Stimulated activated CD8-positive, alpha-beta memory T cell treated with anti-CD3 and anti-CD28 coated beads, Interleukin-12 subunit alpha, Interleukin-12 subunit beta, amount 100 ng/mL, for 24 hours (primary cell): ENCODE measurements at regions not wholly inside any gene's neighbourhood (a gene's known extent, or its start where the extent isn't known, plus 50 kb on each side); places are given as distances from the start of the nearest gene placed in this dataset.
"Not testable (repeated sequence)": the region's sequence is repeated elsewhere in the genome, so short reads cannot be mapped to it uniquely, and the experiment has no call there.

Source experiments
- DNase-seq: peaks from one replicate; pipeline ENCODE4 v3.0.0-alpha.2; 2020; ENCODE audit errors: extremely low read depth

DNA sequence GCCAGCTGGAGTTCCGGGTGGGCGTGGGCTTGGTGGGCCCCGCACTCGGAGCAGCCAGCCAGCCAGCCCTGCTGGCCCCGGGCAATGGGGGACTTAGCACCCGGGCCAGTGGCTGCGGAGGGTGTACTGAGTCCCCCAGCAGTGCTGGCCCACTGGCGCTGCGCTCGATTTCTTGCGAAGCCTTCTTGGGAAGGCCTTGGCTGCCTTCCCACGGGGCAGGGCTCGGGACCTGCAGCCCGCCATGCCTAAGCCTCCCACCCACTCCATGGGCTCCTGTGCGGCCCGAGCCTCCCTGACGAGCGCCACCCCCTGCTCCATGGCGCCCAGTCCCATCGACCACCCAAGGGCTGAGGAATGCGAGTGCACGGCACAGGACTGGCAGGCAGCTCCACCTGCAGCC is 321.6 kb downstream of the SH2D4B start:
- not testable (repeated sequence) for DNase-seq

DNA sequence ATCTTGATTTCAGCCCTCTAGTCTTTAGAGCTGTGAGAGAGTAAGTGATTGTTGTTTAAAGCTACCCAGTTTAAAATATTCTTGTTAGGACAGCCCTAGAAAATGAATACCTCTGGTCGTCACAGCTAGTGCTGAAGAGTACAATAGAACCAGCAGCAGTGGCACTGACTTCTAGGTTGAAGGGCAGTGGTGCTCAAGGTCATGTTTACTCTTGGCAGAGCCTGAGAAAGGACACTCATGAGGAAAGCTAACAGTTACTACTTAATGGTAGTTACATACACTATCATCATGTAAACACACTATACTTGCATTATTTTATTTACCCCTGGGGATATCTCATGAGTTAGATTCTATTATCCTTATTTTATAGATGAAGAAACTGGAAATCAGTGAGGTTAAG is 323.0 kb downstream of the SH2D4B start:
- DNase-seq = no peak

DNA sequence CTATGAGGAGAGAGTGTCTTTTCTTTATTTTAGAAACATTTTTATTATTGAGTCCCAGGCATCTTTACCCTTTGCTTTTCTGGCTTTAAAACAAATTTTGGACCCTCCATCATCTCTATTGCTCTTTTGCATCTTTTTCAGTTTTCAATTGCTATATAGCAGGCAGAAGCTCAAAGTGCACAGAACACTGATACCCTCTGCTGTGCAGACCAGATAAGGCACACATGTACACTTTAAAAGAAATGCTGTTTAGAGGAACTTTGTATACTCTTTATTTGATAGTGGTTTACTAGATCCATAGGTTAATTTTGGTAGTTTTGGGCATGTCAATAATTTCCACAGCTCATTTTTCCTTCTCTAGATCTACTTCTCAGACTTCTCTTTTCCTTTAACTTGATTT is 324.2 kb downstream of the SH2D4B start:
- no peak for DNase-seq

DNA sequence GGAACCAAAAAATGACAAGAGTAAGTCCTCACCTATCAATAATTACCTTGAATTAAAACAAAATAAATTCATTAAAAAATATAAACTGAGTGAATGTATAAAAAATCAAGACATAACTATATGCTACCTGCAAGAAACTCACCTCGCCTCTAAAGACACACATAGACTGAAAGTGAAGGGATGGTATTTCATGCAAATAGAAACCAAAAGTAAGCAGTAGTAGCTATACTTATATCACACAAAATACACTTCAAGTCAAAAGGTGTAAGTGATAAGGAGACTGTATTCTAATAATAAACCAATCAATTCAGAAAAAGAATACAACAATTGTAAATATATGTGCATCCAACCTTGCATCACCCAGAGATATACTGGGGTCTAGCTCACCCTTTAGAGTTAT is 332.6 kb downstream of the SH2D4B start:
- DNase-seq = no peak

DNA sequence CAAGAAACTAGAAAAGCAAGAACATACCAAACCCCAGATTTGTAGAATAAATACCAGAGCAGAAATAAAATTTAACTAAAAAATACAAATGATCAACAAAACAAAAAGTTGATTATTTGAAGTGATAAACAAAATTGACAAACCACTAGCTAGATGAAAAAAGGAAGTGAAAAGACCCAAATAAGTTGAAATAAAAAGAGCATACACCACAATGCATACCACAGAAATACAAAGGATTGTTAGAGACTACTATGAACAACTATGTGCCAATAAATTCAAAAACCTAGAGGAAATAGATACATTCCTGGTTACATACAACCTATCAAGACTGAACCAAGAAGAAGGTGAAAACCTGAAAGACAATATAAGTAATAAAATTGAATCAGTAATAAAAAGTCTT is 333.4 kb downstream of the SH2D4B start:
- no peak for DNase-seq

DNA sequence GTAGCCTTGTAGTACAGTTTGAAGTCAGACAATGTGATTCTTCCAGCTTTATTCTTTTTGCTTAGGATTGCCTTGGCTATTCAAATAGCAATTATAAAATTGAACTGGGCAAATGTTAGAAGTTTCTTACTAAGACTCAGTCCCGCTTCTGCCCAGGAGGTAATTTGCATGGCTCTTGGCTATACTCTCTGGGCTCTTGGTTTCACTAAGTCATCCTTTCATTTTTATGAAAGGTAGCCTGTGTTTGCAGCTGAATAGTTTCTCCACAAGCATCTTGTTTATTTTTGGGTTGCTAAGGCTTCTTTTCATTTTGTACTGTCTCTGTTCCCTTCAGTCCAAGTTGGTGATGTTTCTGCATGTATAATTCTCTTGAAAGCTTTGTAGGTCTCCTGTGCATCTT is 340.6 kb downstream of the SH2D4B start:
- DNase-seq = no peak

DNA sequence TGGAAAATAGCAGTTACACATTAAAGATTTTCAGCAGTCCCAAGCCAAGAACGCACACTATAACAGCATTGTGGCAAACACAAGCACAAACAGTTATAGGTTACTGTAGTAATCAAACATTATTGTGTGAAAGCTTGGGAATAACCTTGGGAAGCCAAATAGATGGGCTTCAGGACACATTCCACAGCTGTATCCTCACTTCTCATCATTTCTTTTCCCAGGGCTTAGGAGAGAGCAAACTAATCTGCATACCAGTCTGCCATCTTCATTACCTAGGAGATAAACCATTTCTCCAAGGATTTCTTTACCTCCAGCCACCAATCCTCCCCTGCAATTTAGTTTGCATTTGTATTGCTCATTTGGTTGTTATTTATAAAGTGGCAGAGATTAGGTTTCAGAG is 352.4 kb downstream of the SH2D4B start:
- DNase-seq = no peak

DNA sequence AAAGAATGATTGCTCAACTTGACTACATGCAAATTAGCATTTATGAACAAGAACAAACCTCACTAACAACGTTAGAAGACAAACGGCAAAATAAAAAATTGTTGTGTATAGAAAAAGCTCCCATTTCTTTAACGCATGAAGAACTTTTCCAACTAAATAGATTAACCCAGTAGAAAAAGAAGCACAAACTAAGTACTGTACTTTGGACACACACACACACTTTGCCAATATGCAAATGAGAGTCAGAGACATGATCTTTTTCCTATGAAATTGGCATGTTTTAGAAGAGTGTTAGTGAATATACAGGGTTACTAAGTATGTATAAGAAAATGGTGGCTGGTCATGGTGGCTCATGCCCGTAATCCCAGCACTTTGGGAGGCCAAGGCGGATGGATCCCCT is 355.6 kb downstream of the SH2D4B start:
- DNase-seq = no peak

DNA sequence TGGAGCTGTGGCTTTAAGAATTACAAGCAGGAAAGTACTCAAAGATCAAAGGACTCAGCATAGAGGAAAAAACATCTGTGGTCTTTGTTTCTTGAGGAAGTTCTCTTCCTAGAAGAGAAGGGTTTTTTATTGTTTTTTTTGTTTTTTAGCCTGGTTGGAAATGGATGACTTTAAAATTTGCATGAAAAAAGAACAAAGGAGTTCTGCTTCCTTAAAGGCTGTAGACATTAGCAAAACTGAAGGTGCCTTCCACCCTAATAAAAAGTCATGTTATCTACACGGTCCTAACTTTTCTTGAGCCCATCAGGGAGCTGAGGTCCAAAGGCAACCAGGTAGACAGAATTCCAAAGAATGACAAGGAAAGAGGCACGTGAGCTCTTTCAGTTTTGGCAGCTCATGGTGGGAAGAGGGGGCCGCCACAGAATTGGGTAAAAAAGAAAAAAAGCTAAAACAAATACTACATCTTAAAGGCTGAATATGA is 356.6 kb downstream of the SH2D4B start:
- no peak for DNase-seq

DNA sequence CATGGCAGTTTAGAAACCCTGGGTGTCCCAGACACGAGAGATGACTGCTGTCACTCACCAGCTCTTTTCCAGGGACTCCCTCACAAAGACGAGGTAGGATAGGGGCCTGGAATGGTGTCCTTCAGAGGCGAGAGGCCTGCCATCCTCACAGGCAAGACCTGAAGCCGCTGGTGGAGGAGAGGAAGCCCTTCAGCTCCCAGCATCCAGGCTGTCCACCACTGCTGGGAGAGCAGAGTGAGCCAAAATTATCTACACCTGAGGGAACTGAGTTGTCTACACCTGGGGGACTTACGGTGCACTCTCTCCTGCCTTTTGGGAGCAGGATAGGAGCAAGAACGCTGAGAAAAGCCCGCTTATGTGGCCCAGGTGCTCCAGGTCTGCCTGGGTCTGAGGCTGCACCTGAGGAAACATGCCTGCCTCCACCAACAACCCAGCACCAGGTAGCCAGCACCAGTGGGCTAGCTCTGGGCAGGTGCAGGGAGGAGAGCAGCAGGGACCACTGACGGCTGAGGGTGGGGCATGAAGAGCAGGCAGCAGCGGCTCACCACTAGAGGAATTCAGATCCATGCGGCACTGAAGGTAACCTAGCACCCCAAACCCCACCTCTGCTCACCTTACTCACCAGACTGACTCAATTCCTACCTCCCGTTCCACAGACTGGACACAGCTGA is 357.2 kb downstream of the SH2D4B start:
- no peak for DNase-seq

DNA sequence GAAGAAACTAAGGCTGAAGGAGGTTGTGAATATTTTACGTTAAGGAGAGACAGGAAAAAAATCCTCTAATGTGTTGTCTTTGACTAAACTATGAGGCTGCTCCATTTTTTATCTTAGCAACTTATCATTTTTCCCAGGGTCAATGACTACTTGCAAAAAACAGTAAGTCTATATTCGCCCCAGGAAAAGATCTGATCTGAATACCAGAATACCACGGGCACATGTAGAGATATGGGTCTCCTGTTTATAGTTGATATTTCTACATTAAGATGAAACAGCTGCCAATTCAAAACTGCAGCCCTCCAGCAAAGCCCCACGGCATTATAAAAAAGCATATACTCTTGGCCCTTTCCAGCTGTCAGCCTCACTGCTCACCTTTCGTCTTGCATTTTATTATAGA is 358.4 kb downstream of the SH2D4B start:
- DNase-seq = no peak

DNA sequence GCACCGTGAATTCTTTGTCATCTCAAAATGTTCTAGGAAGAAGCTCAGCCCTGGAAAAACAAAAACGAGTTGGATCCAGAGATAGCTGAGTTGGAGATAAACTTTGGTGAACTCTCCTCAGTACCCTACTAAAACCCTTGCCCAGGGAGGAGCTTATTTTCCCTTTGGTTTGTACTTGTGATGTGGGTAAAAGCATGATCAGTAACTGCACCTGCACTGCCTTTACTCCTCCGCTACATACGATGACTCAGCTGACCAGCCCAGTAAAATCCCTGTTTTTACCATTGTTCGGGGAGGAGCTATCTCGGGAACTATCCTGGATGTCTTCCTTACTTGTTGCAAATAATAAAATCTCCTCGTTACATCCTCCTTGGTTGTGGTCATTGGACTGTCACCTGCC is 359.3 kb downstream of the SH2D4B start:
- no peak for DNase-seq

DNA sequence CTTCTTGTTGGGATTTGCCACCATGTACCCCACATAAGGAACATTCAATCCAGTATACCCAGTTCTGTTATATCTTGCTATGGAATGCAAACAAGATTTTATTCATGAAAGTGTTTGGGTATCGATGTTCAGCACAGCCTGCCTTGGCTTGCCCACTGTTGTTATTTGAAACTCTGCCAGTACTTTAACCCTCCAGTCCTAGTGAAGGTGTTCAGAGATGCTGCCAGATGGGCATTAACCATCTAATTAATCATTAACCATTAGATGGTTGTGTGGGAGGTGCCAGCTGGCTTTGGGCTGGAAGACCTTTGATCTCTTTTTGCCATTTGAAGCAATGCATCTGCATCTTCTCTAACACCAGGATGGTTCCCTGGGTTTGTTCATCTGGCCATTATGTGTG is 363.0 kb downstream of the SH2D4B start:
- no peak for DNase-seq

DNA sequence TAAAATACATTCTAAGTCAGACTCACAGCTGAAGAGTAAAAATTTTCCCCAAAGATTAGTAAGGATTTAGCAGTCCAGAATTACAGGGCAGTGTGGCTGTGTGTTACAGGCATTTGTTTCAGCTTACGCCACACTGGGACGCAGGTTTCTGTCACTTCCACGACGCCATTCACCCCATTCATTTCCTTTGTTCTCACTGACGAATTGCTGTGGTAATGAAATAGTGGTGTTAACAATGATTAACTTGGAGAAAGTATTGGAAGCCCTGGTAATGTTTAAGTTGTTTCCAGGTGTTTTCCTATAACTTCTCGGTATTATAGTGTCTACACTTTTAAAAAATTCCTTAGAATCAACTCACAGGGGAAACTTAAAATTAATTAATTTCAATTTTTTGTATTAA is 370.9 kb downstream of the SH2D4B start:
- no peak for DNase-seq

DNA sequence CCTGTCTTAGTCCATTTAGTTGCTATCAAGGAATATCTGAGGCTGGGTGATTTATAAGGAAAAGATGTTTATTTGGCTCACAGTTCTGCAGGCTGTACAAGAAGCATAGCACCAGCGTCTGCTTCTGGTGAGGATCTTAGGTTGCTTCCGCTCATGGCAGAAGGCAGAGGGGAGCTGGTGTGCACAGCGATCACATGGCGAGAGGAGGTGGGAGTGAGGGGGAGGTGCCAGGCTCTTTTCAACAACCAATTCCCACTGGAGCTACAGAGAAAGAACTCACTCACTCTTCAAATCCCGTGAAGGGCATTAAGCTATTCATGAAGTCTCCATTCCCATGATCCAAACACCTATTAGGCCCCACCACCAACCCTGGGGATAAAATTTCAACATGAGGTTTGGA is 371.6 kb downstream of the SH2D4B start:
- no peak for DNase-seq

DNA sequence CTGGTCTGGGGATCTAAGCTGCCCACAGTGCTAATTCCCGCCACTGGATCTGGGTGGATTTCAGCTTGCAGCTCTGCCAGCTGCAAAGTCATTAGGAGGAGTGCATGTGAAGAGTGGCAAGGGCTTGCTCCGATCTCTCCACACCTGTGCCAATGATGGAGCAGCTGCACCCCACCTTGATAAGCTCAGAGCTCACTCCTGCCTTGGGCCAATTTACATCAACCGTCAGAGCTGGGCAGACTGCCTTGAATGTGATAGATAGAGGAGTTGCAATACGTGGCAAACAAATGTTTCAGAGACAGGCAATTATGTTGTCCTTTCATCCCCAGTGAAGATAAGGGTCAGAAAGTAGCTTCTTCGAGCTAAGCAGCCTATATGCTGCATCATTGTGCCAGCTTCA is 379.9 kb downstream of the SH2D4B start:
- no peak for DNase-seq

DNA sequence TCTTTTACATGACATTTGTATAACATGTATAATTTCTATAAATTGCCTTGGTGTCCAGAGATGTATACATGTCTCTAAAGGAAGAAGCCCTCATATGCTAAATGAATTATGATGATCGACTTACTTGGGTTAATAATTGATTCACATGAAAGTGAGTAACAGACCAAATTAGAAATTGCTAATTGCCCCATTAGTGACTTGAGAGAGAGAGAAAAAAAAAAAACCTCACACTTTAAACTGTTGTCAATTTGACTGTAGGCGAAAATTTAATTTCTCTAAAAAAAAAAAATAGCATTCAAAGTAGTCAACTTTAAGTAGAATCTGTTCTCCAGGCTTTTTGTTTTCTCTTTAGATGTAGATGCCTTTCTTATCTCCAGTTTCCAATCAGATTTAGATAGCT is 383.3 kb downstream of the SH2D4B start:
- no peak for DNase-seq

DNA sequence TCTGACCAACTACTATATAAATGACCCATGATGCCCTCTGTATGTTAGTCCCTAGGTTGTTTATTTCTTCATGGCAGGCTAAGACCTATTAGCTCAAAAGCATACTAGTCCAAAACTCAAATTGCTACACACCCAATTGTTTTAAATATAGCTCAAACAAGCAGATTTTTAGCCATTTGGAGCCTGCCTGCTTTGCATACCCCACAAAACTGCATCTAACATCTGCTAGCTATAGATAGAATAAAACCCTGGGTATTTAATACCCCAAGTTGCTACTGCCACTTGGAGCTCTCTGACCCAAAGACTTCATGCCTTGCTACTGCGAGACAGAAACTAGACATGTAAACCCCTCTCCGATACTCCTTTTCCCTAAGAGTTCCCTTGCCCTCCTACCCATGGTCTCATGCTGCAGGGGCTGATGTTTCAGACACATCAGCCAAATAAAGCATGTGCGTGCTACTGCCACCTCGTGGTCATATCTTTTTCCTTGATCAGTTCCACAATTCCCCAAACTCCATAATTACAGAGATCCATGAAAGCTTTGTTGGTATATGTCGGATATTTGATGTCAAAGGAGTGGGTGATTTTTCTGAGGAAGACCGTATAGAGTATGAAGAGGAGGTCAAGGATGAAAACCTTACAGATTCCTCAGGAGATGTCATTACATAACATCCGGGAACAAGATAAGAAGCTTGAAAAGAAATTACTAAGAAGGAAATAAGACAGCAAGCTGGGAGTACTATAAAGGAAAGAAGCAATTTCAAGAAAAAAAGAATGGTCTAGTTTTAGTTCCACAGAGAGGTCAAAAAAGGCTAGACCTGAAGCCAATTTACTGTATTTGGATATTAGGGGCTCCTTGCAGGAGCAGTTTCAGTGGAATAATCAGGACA is 386.6 kb downstream of the SH2D4B start:
- no peak for DNase-seq

DNA sequence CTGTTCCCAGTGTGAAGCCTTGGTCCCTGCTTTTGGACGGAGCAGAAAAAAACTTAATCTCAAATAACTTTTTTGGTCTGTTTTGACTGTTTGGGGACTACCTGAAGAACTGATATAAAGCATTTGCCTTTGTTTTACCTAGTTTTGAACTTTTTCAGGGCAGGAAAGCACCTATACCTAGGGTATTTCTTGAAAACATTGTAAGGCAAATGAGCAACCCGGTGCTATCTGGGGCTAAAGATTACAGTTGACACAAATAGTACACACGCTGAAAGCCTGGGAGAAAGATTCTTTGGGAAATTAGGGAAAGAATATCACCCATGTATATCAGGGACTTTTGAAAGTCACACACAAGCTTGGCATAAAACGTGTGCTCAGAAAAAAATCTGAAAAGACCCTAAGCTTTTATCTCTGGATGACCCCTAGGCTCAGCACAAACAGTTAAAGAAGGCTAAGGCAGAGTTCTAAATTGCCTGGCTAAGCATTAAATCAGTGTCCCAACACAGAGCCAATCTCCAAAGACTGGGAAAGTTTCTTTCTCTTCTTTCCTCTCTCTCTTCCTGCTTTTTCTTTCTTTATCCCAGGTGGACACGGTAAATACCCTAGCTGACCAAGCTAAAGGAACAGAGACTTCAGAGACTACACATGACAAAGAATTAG is 389.8 kb downstream of the SH2D4B start:
- DNase-seq = no peak

DNA sequence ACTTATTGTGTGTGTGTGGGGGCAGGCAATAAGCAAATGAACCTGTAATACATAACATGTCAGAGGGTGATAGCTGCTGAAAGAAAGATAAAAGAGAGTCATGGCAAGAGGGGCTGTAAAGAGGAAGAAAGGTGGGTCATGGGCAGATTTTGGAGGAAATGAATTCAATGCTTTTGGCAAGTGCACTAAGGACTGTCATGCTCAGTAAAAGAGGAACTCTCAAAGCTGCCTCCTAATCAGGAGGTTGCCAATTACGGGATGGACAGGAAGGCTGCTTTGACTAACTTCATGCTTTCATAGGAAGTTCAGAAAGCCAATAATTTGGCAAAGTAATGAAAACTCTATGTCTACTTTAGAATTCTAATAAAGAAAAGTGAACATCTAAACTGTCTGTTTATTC is 401.2 kb downstream of the SH2D4B start:
- no peak for DNase-seq

DNA sequence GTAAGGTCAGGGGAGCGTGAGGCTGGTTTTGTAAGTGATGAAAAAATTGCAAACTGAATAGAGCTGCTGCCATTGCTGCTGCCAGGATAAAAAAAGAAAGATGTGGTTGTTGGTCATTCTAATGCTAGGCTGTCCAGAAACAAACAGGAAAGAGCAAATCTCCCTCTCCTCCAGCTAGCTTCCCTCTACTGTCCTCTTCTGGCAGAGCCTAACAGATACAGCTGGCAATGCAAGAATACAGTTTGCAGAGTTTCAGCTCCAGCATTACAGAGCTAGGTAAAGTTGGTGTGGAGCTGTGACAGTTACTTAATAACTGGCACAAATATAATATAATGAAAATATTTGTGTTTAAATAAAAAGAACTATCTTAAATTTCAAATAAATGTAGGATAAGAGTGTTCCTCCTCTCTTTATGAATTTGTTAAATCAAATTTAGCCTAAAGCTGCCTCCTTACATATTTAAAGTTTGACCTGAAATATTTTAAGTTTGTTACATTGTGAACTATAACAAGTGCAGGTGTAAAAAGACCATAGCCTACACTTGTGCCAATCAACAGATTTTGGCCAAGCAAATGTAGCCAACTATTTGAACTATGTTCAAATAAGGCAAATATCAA is 407.7 kb downstream of the SH2D4B start:
- no peak for DNase-seq

DNA sequence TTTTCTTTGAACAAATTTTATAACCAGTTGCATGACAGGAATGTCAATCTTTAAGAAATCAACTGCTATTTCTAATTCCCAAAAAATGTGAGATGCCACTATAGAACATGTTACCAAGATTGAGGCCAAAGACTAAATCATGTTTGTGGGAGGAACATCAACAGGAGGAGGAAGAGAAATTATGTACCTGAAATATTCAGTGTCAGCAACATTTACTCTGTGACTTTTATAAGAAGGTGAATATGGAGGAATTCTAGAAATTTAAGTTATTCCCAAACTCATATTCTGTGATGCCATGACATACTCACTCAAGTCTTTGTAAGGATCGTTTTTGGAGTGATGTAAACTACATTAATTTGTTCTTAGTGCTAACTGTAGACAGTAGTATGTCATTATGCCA is 408.4 kb downstream of the SH2D4B start:
- no peak for DNase-seq
